ENCODE measurements at regions not wholly inside any gene's neighbourhood (a gene's known extent, or its start where the extent isn't known, plus 50 kb on each side); places are given as distances from the start of the nearest gene placed in this dataset.

DNA sequence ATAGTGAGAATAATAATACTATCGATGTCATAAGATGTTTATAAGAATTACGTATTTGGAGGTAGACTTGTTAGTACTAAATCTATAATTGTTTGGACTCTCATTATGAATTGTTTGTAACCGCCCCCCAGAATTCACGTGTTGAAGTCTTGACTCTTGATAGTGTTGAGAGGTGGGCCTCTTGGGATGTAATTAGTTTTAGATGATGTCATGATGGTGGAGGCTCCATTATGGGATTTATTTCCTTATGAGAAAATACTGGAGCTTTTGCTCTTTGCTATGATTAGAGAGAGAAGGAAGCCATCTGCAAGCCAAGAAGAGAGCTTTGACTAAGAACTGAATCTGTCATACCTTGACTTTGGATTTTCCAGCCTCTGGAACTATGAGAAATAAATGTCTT lies 142.2 kb downstream of the PRDM9 start:
- intact Hi-C loops (cut with DNase I), result no loop called here
- Histone ChIP-seq H3K27me3 (no peaks in the 10 kb centered on the region), H3K4me1 (no peaks in the 10 kb centered on the region), H3K36me3 (no peaks in the 10 kb centered on the region), H3K9me3 (no peaks in the 10 kb centered on the region), H3K4me3 (no peak overlapping the region), H3K27ac (no peak overlapping the region)
- TF ChIP-seq POLR2AphosphoS5 (IDR thresholded peaks at IDR 0.05; ENCODE audit: insufficient read depth in 1 of 2, low read depth in 1 of 2) (no peak), POLR2A (IDR thresholded peaks at IDR 0.05) (no peak)
- TF ChIP-seq, protein P1, sequence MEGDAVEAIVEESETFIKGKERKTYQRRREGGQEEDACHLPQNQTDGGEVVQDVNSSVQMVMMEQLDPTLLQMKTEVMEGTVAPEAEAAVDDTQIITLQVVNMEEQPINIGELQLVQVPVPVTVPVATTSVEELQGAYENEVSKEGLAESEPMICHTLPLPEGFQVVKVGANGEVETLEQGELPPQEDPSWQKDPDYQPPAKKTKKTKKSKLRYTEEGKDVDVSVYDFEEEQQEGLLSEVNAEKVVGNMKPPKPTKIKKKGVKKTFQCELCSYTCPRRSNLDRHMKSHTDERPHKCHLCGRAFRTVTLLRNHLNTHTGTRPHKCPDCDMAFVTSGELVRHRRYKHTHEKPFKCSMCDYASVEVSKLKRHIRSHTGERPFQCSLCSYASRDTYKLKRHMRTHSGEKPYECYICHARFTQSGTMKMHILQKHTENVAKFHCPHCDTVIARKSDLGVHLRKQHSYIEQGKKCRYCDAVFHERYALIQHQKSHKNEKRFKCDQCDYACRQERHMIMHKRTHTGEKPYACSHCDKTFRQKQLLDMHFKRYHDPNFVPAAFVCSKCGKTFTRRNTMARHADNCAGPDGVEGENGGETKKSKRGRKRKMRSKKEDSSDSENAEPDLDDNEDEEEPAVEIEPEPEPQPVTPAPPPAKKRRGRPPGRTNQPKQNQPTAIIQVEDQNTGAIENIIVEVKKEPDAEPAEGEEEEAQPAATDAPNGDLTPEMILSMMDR (IDR thresholded peaks at IDR 0.05), result no peak
- no peak for DNase-seq (ENCODE audit: extremely low spot score in 2 of 2)

DNA sequence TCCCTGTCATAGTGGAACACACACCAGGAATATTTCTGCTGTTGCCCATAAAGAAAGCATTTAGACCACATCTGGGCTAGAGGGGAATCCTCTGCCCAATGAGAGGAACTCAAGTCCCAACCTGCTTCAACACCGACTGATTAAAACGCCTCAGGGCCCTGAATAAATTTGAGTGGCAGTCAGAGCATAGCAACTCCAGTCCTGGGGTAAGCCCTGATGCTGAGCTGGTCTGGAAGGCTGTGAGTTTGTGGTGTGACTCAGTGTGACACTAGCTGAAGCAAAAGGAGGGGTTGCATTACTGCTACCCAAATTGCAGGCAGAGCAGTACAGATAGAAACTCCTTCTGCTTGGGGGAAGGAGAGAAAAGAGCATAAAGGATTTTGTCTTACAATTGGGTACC lies 148.3 kb downstream of the PRDM9 start:
- H3K9me3 ChIP-seq, result no peaks in the 10 kb centered on the region
- H3K27ac ChIP-seq, result no peak overlapping the region
- no peaks in the 10 kb centered on the region for H3K27me3 ChIP-seq
- no peak for DNase-seq (ENCODE audit: extremely low spot score in 2 of 2)
- TF ChIP-seq, protein P1 (IDR thresholded peaks at IDR 0.05), result no peak
- TF ChIP-seq POLR2A (IDR thresholded peaks at IDR 0.05), result no peak
- no peak for TF ChIP-seq POLR2AphosphoS5 (IDR thresholded peaks at IDR 0.05; ENCODE audit: insufficient read depth in 1 of 2, low read depth in 1 of 2)
- no peak overlapping the region for H3K4me3 ChIP-seq
- intact Hi-C loops (cut with DNase I), result loop anchor here (10.0 kb wide), 1 partner anchor 1691 kb away; no protein-coding TSS in a partner anchor
- no peaks in the 10 kb centered on the region for H3K4me1 ChIP-seq
- no peaks in the 10 kb centered on the region for H3K36me3 ChIP-seq

DNA sequence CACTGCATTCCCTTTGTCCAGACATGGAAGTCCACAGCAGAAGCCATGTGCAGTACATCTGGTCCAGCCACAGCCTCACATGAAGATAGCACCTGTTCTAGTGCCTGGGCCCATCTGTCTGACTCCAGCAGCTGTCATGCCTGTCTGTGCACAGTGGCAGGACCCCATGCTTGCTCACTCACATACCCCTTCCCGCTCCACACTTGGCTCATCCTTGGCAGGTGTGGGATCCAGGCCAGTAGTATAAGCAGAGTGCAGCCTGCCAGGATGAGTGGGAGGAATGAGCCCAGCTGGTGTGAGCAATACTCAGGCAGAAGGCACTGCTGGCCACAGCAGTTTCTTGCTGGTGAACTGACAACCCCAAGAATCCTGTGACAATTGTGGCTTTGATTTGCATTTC lies 168.0 kb downstream of the PRDM9 start:
- no peak overlapping the region for H3K27ac ChIP-seq
- no peaks in the 10 kb centered on the region for H3K27me3 ChIP-seq
- no peaks in the 10 kb centered on the region for H3K4me1 ChIP-seq
- no peak overlapping the region for H3K4me3 ChIP-seq
- DNase-seq (ENCODE audit: extremely low spot score in 2 of 2), result no peak
- intact Hi-C loops (cut with DNase I), result no loop called here
- no peaks in the 10 kb centered on the region for H3K36me3 ChIP-seq
- no peak for TF ChIP-seq POLR2A (IDR thresholded peaks at IDR 0.05)
- TF ChIP-seq, protein P1 (IDR thresholded peaks at IDR 0.05), result no peak
- TF ChIP-seq POLR2AphosphoS5 (IDR thresholded peaks at IDR 0.05; ENCODE audit: insufficient read depth in 1 of 2, low read depth in 1 of 2), result no peak
- no peaks in the 10 kb centered on the region for H3K9me3 ChIP-seq

DNA sequence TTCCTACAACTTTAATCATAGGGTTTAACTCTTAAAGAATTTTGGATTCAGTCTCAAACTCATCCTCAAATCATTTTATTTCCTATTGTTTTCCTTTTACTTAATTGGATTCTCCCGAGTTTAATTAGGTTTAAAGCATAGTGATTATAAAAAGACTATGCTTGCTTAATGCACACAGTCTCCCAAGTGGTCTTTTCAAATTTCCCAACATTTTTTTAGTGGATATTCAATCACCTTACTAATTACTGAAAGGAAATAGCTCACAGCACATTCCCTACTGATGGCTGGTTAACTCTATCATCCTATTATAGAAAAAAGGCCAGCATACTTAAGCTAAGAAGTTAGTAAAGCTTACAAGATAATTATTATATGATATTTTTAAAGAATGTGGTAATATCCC lies 170.6 kb downstream of the PRDM9 start:
- TF ChIP-seq POLR2AphosphoS5 (IDR thresholded peaks at IDR 0.05; ENCODE audit: insufficient read depth in 1 of 2, low read depth in 1 of 2), result no peak
- TF ChIP-seq, protein P1 (IDR thresholded peaks at IDR 0.05), result no peak
- no peak for TF ChIP-seq POLR2A (IDR thresholded peaks at IDR 0.05)
- DNase-seq (ENCODE audit: extremely low spot score in 2 of 2), result no peak
- H3K27ac ChIP-seq, result no peak overlapping the region
- H3K4me3 ChIP-seq, result no peak overlapping the region
- no peaks in the 10 kb centered on the region for H3K4me1 ChIP-seq
- H3K36me3 ChIP-seq, result no peaks in the 10 kb centered on the region
- no peaks in the 10 kb centered on the region for H3K9me3 ChIP-seq
- H3K27me3 ChIP-seq, result no peaks in the 10 kb centered on the region
- intact Hi-C loops (cut with DNase I), result no loop called here

DNA sequence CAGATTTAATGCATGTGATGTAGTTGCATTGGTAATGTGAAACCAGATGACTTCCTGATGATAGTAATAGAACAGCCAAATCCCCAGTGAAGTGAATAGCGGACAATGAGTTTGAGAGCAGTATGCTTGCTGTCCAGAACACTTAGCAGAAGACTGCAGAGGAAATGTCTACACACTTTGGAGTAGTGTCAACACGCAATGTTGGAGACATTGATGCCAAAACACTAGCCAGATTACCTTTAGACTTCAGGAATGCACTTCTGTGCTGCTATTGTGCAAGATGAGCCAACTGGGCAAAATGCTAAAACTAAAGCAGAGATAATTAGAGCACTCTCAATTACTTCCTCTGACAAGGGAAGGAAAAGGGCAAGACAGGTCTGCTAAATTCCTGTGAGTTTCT lies 176.7 kb downstream of the PRDM9 start:
- no peak for DNase-seq (ENCODE audit: extremely low spot score in 2 of 2)
- TF ChIP-seq, protein P1 (IDR thresholded peaks at IDR 0.05), result no peak
- TF ChIP-seq POLR2AphosphoS5 (IDR thresholded peaks at IDR 0.05; ENCODE audit: insufficient read depth in 1 of 2, low read depth in 1 of 2) (no peak), POLR2A (IDR thresholded peaks at IDR 0.05) (no peak)
- Histone ChIP-seq H3K4me3 (no peak overlapping the region), H3K36me3 (no peaks in the 10 kb centered on the region), H3K4me1 (no peaks in the 10 kb centered on the region), H3K27me3 (no peaks in the 10 kb centered on the region), H3K27ac (no peak overlapping the region), H3K9me3 (no peaks in the 10 kb centered on the region)
- intact Hi-C loops (cut with DNase I), result no loop called here
